H1 (cell line): ENCODE measurements at regions not wholly inside any gene's neighbourhood (a gene's known extent, or its start where the extent isn't known, plus 50 kb on each side); places are given as distances from the start of the nearest gene placed in this dataset.

Experiments
- CTCF ChIA-PET: fragments of 300-600 bp; sonication (Branson Sonifier 250); formaldehyde crosslinking; loops from one replicate; lab custom pipeline; 2021; ENCODE audit not compliant: partially characterized antibody; lab: Charles Lee
- POLR2A ChIA-PET: fragments of 300-600 bp; sonication (Branson Sonifier 250); formaldehyde crosslinking; loops from one replicate; lab custom pipeline; 2021; ENCODE audit warnings: inconsistent platforms; ENCODE audit not compliant: partially characterized antibody; lab: Charles Lee
- DNase-seq, 2 experiments: peaks; one replicate each; pipeline versions ENCODE4 v3.0.0 to v3.0.0-alpha.2; 2010 to 2022; ENCODE audit warnings: low spot score in 2 of 2, low read depth in 1 of 2, mixed read lengths in 1 of 2
- FAIRE-seq: peaks from 2 replicates; lab custom pipeline; 2011; peaks lifted over from hg19 to GRCh38; lab: Jason Lieb, UNC
- H2AFZ ChIP-seq: 2 replicates; pipeline ENCODE4 v1.8.1; 2012; ENCODE audit warnings: low read length, inconsistent platforms
- H2AK5ac ChIP-seq: 2 replicates; pipeline ENCODE4 v1.6.1; 2013; ENCODE audit warnings: low read depth, low read length
- H2BK120ac ChIP-seq: replicated peaks from 2 replicates; pipeline ENCODE3; 2013; ENCODE audit warnings: low read depth, low read length, inconsistent platforms
- H2BK12ac ChIP-seq: 2 replicates; pipeline ENCODE4 v1.6.1; 2013; ENCODE audit warnings: low read depth, low read length
- H2BK15ac ChIP-seq: 2 replicates; pipeline ENCODE4 v1.6.1; 2013; ENCODE audit warnings: low read length
- H2BK20ac ChIP-seq: 2 replicates; pipeline ENCODE4 v1.6.1; 2013; ENCODE audit warnings: low read length
- H2BK5ac ChIP-seq: 2 replicates; pipeline ENCODE4 v1.6.1; 2013; ENCODE audit warnings: low read depth, low read length
- H3K14ac ChIP-seq: 2 replicates; pipeline ENCODE4 v1.6.1; 2013; ENCODE audit warnings: inconsistent platforms; ENCODE audit not compliant: insufficient read length
- H3K18ac ChIP-seq: 2 replicates; pipeline ENCODE4 v1.6.1; 2013; ENCODE audit warnings: low read length; ENCODE audit errors: extremely low read depth
- H3K23ac ChIP-seq: 2 replicates; pipeline ENCODE4 v1.6.1; 2013; ENCODE audit warnings: inconsistent platforms; ENCODE audit not compliant: insufficient read length
- H3K23me2 ChIP-seq: 2 replicates; pipeline ENCODE4 v1.6.1; 2013; ENCODE audit warnings: low read depth, low read length
- H3K27ac ChIP-seq: 2 replicates; pipeline ENCODE4 v1.6.1; 2011; ENCODE audit warnings: low read depth, low read length, inconsistent platforms
- H3K27me3 ChIP-seq, 4 experiments: replicated peaks in 1 of 4; 1 replicate in 1 of 4; 2 replicates in 3 of 4; pipeline versions ENCODE4 v1.6.1 to v1.8.1; 2011 to 2013; ENCODE audit warnings: low read length in 3 of 4, mild to moderate bottlenecking in 3 of 4, inconsistent platforms in 2 of 4, mixed read lengths in 2 of 4, moderate library complexity in 1 of 4; ENCODE audit not compliant: control insufficient read depth in 3 of 4, insufficient read depth in 3 of 4; ENCODE audit errors: extremely low read depth in 1 of 4
- H3K36me3 ChIP-seq, 4 experiments: 2 replicates each; pipeline versions ENCODE4 v1.6.1 to v1.8.1; 2011 to 2013; ENCODE audit warnings: mild to moderate bottlenecking in 4 of 4, low read length in 3 of 4, moderate library complexity in 2 of 4, control low read depth in 1 of 4, inconsistent platforms in 1 of 4; ENCODE audit not compliant: insufficient read depth in 4 of 4, control insufficient read depth in 2 of 4
- H3K4ac ChIP-seq: replicated peaks from 2 replicates; pipeline ENCODE3; 2013; ENCODE audit warnings: low read length, low read depth, mixed read lengths, inconsistent platforms; ENCODE audit not compliant: insufficient read length
- H3K4me1 ChIP-seq, 4 experiments: replicated peaks in 1 of 4; 1 replicate in 1 of 4; 2 replicates in 3 of 4; pipeline versions ENCODE4 v1.6.1 to v1.8.1; 2011 to 2013; ENCODE audit warnings: low read length in 3 of 4, inconsistent platforms in 2 of 4, mixed read lengths in 1 of 4; ENCODE audit not compliant: insufficient read depth in 4 of 4, control insufficient read depth in 3 of 4
- H3K4me2 ChIP-seq, 2 experiments: 2 replicates each; pipeline versions ENCODE4 v1.6.1 to v1.8.1; 2011 to 2013; ENCODE audit warnings: low read depth in 2 of 2, low read length in 2 of 2, control low read depth in 1 of 2, inconsistent platforms in 1 of 2, mild to moderate bottlenecking in 1 of 2; ENCODE audit not compliant: insufficient read depth in 1 of 2
- H3K4me3 ChIP-seq, 4 experiments: fragments of 200-600, 300-600 bp in 1 of 4; sonication (generic), shearing (Covaris generic), sonication (Bioruptor Twin) in 1 of 4; 2 replicates each; pipeline versions ENCODE4 v1.5.1 to v1.8.1; 2011 to 2016; ENCODE audit warnings: low read length in 4 of 4, low read depth in 3 of 4, control low read depth in 2 of 4, inconsistent platforms in 2 of 4, mild to moderate bottlenecking in 2 of 4, mixed read lengths in 1 of 4, moderate library complexity in 1 of 4; ENCODE audit not compliant: insufficient read depth in 2 of 4; ENCODE audit errors: extremely low read depth in 1 of 4
- H3K56ac ChIP-seq: replicated peaks from 2 replicates; pipeline ENCODE3; 2013; ENCODE audit warnings: low read depth, mild to moderate bottlenecking, mixed read lengths, low read length, inconsistent platforms; ENCODE audit not compliant: insufficient read length
- H3K79me1 ChIP-seq: 2 replicates; pipeline ENCODE4 v1.6.1; 2013; ENCODE audit warnings: low read depth, low read length, control low read depth
- H3K79me2 ChIP-seq, 2 experiments: 2 replicates each; pipeline versions ENCODE4 v1.6.1 to v1.8.1; 2012 to 2013; ENCODE audit warnings: low read length in 2 of 2, mild to moderate bottlenecking in 2 of 2, inconsistent platforms in 1 of 2; ENCODE audit not compliant: insufficient read depth in 2 of 2, control insufficient read depth in 1 of 2
- H3K9ac ChIP-seq, 4 experiments: replicated peaks in 1 of 4; 1 replicate in 1 of 4; 2 replicates in 3 of 4; pipeline versions ENCODE4 v1.6.1 to v1.8.1; 2011 to 2013; ENCODE audit warnings: low read depth in 3 of 4, low read length in 3 of 4, control low read depth in 2 of 4, mild to moderate bottlenecking in 2 of 4, moderate library complexity in 2 of 4, inconsistent platforms in 1 of 4; ENCODE audit errors: extremely low read depth in 1 of 4
- H3K9me3 ChIP-seq, 2 experiments: 2 replicates each; pipeline versions ENCODE4 v1.6.1 to v1.8.1; 2012 to 2013; ENCODE audit warnings: mild to moderate bottlenecking in 2 of 2, moderate library complexity in 2 of 2, control low read depth in 1 of 2, inconsistent platforms in 1 of 2, low read depth in 1 of 2, low read length in 1 of 2, mixed read lengths in 1 of 2; ENCODE audit not compliant: insufficient read depth in 2 of 2
- H4K20me1 ChIP-seq, 2 experiments: replicated peaks in 1 of 2; 2 replicates each; pipeline versions ENCODE3 to v1.8.1; 2011 to 2013; ENCODE audit warnings: inconsistent platforms in 2 of 2, low read length in 2 of 2, mild to moderate bottlenecking in 1 of 2; ENCODE audit not compliant: insufficient read depth in 2 of 2, control insufficient read depth in 1 of 2
- H4K5ac ChIP-seq: 2 replicates; pipeline ENCODE4 v1.6.1; 2013; ENCODE audit warnings: low read length, low read depth, mixed read lengths, inconsistent platforms; ENCODE audit not compliant: insufficient read length
- H4K8ac ChIP-seq: 2 replicates; pipeline ENCODE4 v1.8.0; 2013; ENCODE audit warnings: mild to moderate bottlenecking, moderate library complexity, low read length, inconsistent platforms; ENCODE audit not compliant: insufficient read depth; ENCODE audit errors: extremely low read depth
- H4K91ac ChIP-seq: replicated peaks from 2 replicates; pipeline ENCODE3; 2013; ENCODE audit warnings: low read length, mixed read lengths, inconsistent platforms; ENCODE audit not compliant: insufficient read length
- ASH2L ChIP-seq: fragments of 200-600, 300-600 bp; sonication (generic); IDR thresholded peaks from one replicate; pipeline ENCODE4 v1.7.1; 2017; ENCODE audit warnings: low read length
- CHD1 ChIP-seq: IDR thresholded peaks from 2 replicates; pipeline ENCODE4 v1.6.1; 2012; ENCODE audit warnings: low read depth, low read length, improper control_type of control experiment
- EP300 ChIP-seq, 2 experiments: IDR thresholded peaks; 1 replicate in 1 of 2; 2 replicates in 1 of 2; pipeline ENCODE4 v1.6.1; 2011 to 2012; ENCODE audit warnings: low read depth in 2 of 2, low read length in 2 of 2, mild to moderate bottlenecking in 2 of 2, borderline replicate concordance in 1 of 2, inconsistent platforms in 1 of 2, moderate library complexity in 1 of 2
- KDM1A ChIP-seq: fragments of 200-600, 300-600 bp; sonication (generic); IDR thresholded peaks from 2 replicates; pipeline ENCODE4 v1.7.1; 2016; ENCODE audit warnings: mild to moderate bottlenecking, low read length, borderline replicate concordance
- SP2 ChIP-seq: IDR thresholded peaks from 2 replicates; pipeline ENCODE4 v1.6.1; 2012; ENCODE audit warnings: mild to moderate bottlenecking, low read length, inconsistent platforms
- ZNF274 ChIP-seq: IDR thresholded peaks from 2 replicates; pipeline ENCODE4 v1.7.0; 2012; ENCODE audit warnings: low read length, borderline replicate concordance; ENCODE audit errors: extremely low read depth
- WGBS, 2 experiments: shearing (Covaris generic) in 1 of 2; methylation state at CpG; one replicate each; pipeline versions ENCODE4 v1.1.6 to v1.1.7; 2013 to 2015; ENCODE audit warnings: low lambda C conversion rate in 2 of 2, mixed read lengths in 2 of 2, inconsistent platforms in 1 of 2, low coverage in 1 of 2, missing lambda C conversion rate in 1 of 2; ENCODE audit not compliant: insufficient replicate concordance in 2 of 2, insufficient coverage in 1 of 2, insufficient read length in 1 of 2; ENCODE audit errors: extremely low coverage in 1 of 2, missing lambda C conversion rate in 1 of 2; 5-methylcytosine and 5-hydroxymethylcytosine counted together

GRCh38 chr11:97717922-97718321 is 1302.8 kb upstream of the CNTN5 start:
- Histone ChIP-seq H3K4me1 (peaks cover 0 to 8% (median 4%) of the 10 kb centered on the region in 4 experiments; a peak in 5 of 7 replicates), H3K36me3 (no peaks in the 10 kb centered on the region; a peak in 1 of 8 replicates), H3K27me3 (no peaks in the 10 kb centered on the region), H3K14ac (no peak overlapping the region), H2AK5ac (no peak overlapping the region), H3K4ac (no peak overlapping the region), H3K9ac (no peak overlapping the region), H4K8ac (no peak overlapping the region), H3K18ac (no peak overlapping the region), H2BK15ac (no peak overlapping the region), H3K79me2 (no peaks in the 10 kb centered on the region), H3K23me2 (no peaks in the 10 kb centered on the region), H3K9me3 (peaks cover 0 to 5% of the 10 kb centered on the region in 2 experiments; a peak in 1 of 4 replicates), H3K56ac (no peak overlapping the region), H2AFZ (no peak overlapping the region), H4K20me1 (no peaks in the 10 kb centered on the region), H3K23ac (no peak overlapping the region), H3K4me3 (no peak overlapping the region), H2BK120ac (no peak overlapping the region), H2BK5ac (no peak overlapping the region), H2BK20ac (no peak overlapping the region), H4K5ac (no peak overlapping the region), H4K91ac (no peak overlapping the region), H3K4me2 (no peak overlapping the region), H2BK12ac (no peak overlapping the region), H3K27ac (no peak overlapping the region), H3K79me1 (no peaks in the 10 kb centered on the region)
- no peak for FAIRE-seq
- DNase-seq = no peak
- ChIA-PET POLR2A (no interaction called here), CTCF (no interaction called here)
- no peak for TF ChIP-seq ZNF274
- no peak for TF ChIP-seq ASH2L
- no peak for TF ChIP-seq CHD1
- no peak for TF ChIP-seq EP300 (IDR thresholded peaks at IDR 0.05; ENCODE audit: borderline replicate concordance in 1 of 2, low read depth in 2 of 2, low read length in 2 of 2)
- no peak for TF ChIP-seq SP2
- no peak for TF ChIP-seq KDM1A
- 98% methylated on average over 25 of the region's 26 CpGs; no CpG with 5 or more reads in 1 of the 2 experiments for WGBS, 2 experiments
